ENCODE measurements at regions not wholly inside any gene's neighbourhood (a gene's known extent, or its start where the extent isn't known, plus 50 kb on each side); places are given as distances from the start of the nearest gene placed in this dataset.
"Not testable (repeated sequence)": the region's sequence is repeated elsewhere in the genome, so short reads cannot be mapped to it uniquely, and the experiment has no call there.

DNA sequence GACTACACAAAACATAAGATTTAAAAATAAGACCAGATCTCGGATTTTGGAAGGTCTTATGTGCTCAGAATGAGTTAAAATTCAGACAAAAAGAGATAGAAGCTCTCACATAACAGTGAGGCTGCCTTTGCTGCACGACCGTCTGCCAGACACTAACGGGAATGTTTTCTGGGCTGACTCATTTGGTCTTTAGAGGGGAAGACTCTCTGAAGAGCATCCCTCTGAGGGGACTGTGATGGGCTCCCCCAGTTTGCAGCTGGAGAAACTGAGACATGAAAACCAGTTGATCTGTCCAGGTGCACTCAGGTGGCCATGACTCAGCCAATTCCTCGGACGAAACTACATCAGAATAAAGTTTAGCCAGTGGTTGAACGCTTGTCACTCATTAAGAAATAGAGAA is 153.9 kb downstream of the RNASET2 start:
- in situ Hi-C loops (cut with HindIII; ENCODE audit: low pct_ligation_motif_present, low sequenced_read_pairs) = no loop called here
- TF ChIP-seq, protein P1, sequence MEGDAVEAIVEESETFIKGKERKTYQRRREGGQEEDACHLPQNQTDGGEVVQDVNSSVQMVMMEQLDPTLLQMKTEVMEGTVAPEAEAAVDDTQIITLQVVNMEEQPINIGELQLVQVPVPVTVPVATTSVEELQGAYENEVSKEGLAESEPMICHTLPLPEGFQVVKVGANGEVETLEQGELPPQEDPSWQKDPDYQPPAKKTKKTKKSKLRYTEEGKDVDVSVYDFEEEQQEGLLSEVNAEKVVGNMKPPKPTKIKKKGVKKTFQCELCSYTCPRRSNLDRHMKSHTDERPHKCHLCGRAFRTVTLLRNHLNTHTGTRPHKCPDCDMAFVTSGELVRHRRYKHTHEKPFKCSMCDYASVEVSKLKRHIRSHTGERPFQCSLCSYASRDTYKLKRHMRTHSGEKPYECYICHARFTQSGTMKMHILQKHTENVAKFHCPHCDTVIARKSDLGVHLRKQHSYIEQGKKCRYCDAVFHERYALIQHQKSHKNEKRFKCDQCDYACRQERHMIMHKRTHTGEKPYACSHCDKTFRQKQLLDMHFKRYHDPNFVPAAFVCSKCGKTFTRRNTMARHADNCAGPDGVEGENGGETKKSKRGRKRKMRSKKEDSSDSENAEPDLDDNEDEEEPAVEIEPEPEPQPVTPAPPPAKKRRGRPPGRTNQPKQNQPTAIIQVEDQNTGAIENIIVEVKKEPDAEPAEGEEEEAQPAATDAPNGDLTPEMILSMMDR (IDR thresholded peaks at IDR 0.05; ENCODE audit: low read depth, low read length, missing control alignments) = no peak
- Histone ChIP-seq H3K36me3 (replicated peaks) (no peaks in the 10 kb centered on the region), H3K27ac (no peak overlapping the region), H3K4me3 (ENCODE audit: low read depth, low read length) (no peak overlapping the region), H3K27me3 (replicated peaks) (no peaks in the 10 kb centered on the region)
- no peak for DNase-seq

DNA sequence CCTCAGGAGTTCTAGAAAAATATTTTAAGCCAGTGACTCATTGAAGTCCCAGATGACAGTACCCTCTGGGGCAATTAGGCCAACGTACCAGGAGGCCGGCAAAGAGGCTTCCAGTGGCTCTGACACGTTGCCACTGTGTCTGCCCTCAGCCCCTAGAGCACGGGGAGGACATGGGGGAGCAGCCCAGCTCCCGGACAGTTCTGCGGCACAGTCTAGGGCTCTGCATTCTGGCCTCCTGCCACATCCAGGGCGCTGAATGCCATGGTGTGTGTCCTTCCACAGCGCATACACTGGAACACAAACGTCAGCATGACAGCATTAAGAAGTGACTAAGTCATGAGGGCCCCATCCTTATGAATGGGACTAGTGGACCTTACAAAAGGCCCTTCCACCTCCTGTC is 156.2 kb downstream of the RNASET2 start:
- no peaks in the 10 kb centered on the region for H3K27me3 ChIP-seq (replicated peaks)
- no peak overlapping the region for H3K4me3 ChIP-seq (ENCODE audit: low read depth, low read length)
- no peak overlapping the region for H3K27ac ChIP-seq
- H3K36me3 ChIP-seq (replicated peaks) = no peaks in the 10 kb centered on the region
- DNase-seq = no peak
- in situ Hi-C loops (cut with HindIII; ENCODE audit: low pct_ligation_motif_present, low sequenced_read_pairs) = no loop called here
- TF ChIP-seq, protein P1 (IDR thresholded peaks at IDR 0.05; ENCODE audit: low read depth, low read length, missing control alignments) = no peak

DNA sequence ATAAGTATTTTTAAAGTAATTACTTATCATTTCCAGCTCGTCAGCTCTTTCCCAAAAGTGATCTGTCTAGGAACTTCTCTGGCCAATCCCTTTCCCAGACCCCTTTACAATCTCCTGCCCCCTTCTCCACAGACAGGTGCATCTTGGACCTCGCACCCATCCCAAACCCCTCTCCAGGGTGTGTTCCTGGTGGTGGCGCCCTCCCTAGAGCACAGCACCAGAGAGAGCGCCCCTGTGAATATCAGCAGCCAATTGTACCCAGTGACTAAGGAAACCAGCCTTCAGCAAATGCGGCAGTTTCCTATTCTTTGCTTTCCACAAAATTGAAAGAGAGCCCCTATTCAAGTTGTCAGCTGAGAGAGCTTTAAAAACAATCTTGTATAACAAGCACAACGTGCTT is 157.7 kb downstream of the RNASET2 start:
- DNase-seq = no peak
- Histone ChIP-seq H3K36me3 (replicated peaks) (no peaks in the 10 kb centered on the region), H3K27me3 (replicated peaks) (no peaks in the 10 kb centered on the region), H3K4me3 (ENCODE audit: low read depth, low read length) (no peak overlapping the region), H3K27ac (no peak overlapping the region)
- TF ChIP-seq, protein P1 (IDR thresholded peaks at IDR 0.05; ENCODE audit: low read depth, low read length, missing control alignments) = no peak
- in situ Hi-C loops (cut with HindIII; ENCODE audit: low pct_ligation_motif_present, low sequenced_read_pairs) = no loop called here

DNA sequence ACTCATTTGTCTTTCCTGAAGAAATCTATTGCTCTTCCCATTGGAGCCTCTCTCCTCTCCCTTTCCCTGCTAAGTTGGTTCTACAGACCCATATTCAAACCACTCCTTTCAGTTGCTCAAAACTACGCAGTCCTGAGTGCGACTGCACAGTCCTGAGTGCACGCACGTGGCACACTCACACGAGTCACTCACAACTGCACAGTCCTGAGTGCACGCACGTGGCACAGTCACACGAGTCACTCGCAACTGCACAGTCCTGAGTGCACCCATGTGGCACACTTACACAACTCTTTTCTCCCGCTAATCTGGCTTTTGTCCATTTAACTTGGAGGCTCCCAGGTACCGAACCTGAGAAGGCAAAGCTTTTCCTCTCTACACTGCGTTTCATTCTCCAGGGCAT is 159.7 kb downstream of the RNASET2 start:
- no peak for DNase-seq
- Histone ChIP-seq H3K27ac (no peak overlapping the region), H3K27me3 (replicated peaks) (no peaks in the 10 kb centered on the region), H3K36me3 (replicated peaks) (no peaks in the 10 kb centered on the region), H3K4me3 (ENCODE audit: low read depth, low read length) (no peak overlapping the region)
- TF ChIP-seq, protein P1 (IDR thresholded peaks at IDR 0.05; ENCODE audit: low read depth, low read length, missing control alignments) = no peak
- in situ Hi-C loops (cut with HindIII; ENCODE audit: low pct_ligation_motif_present, low sequenced_read_pairs) = no loop called here

DNA sequence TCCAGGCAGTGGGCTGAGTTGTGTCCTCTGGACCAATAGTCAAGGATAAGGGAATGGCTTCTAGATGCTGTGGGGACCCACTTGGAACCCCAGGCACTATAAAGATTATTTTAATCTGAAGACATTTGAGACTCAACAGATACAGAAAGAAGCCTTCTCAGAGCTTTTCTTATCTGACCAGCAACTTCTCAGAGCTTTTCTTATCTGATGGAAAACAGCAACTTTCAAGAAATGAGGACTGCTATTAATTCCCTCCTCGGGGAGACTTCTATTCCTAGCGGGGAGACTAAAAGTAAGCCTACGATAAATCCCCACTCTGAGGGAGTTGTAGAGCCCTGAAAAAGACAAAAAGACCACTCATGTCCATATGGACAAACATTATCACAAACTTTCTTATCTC is 160.5 kb downstream of the RNASET2 start:
- Histone ChIP-seq H3K4me3 (ENCODE audit: low read depth, low read length) (no peak overlapping the region), H3K36me3 (replicated peaks) (no peaks in the 10 kb centered on the region), H3K27me3 (replicated peaks) (no peaks in the 10 kb centered on the region), H3K27ac (no peak overlapping the region)
- DNase-seq = no peak
- TF ChIP-seq, protein P1 (IDR thresholded peaks at IDR 0.05; ENCODE audit: low read depth, low read length, missing control alignments) = no peak
- in situ Hi-C loops (cut with HindIII; ENCODE audit: low pct_ligation_motif_present, low sequenced_read_pairs) = no loop called here

DNA sequence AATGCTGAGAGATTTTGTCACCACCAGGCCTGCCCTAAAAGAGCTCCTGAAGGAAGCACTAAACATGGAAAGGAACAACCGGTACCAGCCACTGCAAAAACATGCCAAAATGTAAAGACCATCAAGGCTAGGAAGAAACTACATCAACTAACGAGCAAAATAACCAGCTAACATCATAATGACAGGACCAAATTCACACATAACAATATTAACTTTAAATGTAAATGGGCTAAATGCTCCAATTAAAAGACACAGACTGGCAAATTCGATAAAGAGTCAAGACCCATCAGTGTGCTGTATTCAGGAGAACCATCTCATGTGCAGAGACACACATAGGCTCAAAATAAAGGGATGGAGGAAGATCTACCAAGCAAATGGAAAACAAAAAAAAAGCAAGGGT is 163.8 kb upstream of the RPS6KA2 start:
- H3K27ac ChIP-seq; in situ Hi-C loops (cut with HindIII; ENCODE audit: low pct_ligation_motif_present, low sequenced_read_pairs): not testable (repeated sequence)

DNA sequence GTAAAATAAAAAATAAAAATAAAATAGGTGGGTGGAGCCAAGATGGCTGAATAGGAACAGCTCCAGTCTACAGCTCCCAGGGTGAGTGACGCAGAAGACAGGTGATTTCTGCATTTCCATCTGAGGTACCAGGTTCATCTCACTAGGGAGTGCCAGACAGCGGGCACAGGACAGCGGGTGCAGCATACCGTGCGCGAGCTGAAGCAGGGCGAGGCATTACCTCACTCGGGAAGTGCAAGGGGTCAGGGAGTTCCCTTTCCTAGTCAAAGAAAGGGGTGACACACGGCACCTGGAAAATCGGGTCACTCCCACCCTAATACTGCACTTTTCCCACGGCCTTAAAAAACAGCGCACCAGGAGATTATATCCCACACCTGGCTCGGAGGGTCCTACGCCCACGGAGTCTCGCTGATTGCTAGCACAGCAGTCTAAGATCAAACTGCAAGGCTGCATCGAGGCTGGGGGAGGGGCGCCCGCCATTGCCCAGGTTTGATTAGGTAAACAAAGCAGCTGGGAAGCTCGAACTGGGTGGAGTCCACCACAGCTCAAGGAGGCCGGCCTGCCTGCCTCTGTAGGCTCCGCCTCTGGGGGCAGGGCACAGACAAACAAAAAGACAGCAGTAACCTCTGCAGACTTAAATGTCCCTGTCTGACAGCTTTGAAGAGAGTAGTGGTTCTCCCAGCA is 161.9 kb upstream of the RPS6KA2 start:
- DNase-seq; in situ Hi-C loops (cut with HindIII; ENCODE audit: low pct_ligation_motif_present, low sequenced_read_pairs); H3K27ac ChIP-seq; H3K36me3 ChIP-seq (replicated peaks); H3K4me3 ChIP-seq (ENCODE audit: low read depth, low read length); H3K27me3 ChIP-seq (replicated peaks): not testable (repeated sequence)

More for the DNA sequence above, 163.8 kb upstream of the RPS6KA2 start:
- not testable (repeated sequence) for H3K27me3 ChIP-seq (replicated peaks); H3K4me3 ChIP-seq (ENCODE audit: low read depth, low read length); H3K36me3 ChIP-seq (replicated peaks); DNase-seq
